GM19438 (cell line): ENCODE measurements at regions not wholly inside any gene's neighbourhood (a gene's known extent, or its start where the extent isn't known, plus 50 kb on each side); places are given as distances from the start of the nearest gene placed in this dataset.

Experiments
- ATAC-seq: cut with Tn5 transposase; IDR thresholded peaks from one replicate; pipeline ENCODE4 v1.9.1; 2021; ENCODE audit warnings: low read depth; ENCODE audit not compliant: unreplicated experiment

DNA sequence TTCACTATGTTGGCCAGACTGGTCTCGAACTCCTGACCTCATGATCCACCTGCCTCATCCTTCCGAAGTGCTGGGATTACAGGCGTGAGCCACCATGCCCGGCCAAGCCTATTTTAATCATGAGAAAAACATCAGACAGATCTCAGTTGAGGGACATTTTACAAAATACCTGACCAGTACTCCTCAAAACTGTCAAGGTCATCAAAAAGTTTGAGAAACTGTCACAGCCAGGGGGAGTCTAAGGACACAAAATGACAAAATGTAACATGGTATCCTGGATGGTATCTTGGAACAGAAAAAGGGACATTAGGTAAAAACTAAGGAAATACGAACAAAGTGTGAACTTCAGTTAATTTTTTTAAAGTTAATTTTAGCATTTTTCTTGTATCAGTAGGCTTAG is 219.8 kb upstream of the PPP1R3A start:
- no peak for ATAC-seq

DNA sequence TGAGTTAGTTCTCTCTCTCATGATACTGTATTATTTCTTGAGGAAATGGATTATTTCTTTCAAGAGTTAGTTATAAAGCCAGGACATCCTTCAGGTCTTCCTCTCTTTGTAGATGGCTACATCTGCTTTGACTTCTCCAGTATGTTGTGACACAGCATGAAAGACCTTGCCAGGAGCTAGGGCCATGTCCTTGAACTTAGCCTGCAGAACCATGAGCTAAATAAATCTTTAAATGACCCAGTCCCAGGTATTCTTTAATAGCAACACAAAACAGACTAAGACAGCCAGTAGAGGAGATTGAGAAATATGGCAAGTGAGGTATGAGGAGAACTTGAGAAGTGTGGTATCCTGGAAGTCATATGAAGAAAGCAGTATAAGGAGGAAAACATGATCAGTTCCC is 214.9 kb upstream of the PPP1R3A start:
- ATAC-seq: no peak

DNA sequence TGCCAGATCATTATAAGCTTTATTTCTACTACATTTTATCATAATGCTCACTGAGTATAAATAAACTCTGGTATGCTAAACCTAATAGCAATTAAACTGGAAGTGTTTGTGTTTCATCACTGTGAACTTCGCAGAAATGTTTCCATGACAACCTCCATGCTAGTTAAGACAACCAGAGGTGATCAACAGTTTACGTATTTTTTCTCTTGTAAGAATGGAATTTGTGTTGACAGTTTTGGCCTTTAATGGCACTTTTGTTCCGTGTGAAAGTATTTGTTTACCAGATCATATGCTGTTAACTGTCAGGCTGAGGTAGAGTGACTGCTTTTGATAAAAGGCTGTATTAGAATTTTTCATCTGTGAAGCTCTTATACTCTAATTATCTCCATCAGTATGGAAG is 212.1 kb upstream of the PPP1R3A start:
- no peak for ATAC-seq

DNA sequence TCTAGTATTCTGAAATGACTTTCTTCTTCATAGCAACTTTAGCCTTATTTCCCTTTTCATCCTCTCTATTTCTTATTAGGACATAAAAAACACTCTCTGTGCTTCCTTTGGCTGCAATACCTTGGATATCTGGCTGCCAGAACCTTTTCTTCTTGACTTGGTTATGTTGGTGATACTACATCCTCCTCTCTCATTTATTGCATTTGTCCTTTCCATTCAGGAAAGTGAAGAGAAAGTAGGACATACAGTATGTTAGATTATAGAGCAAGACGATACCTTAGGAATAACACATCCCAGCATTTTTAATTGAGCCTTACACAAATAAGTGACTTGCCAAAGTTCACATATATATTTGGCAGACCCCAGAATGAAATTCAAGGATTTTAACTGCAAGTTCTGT is 210.1 kb upstream of the PPP1R3A start:
- no peak for ATAC-seq

DNA sequence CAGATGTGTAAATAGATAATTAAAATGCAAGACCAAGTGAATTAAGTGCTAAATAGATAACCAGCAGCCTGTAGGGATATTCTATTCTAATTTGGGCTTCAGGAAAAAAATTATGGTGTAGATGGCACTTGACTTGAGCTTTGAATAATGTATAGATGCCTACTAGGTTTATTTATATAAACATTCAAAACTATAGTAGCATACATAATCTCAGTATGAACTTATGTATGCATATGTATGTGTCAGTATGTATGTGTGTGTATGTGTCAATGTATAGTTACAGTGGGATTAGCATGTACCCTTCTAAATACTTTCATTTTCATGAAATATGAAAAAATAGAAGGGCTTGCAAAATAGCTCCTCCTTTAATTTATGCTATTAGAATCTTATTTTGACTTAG is 207.3 kb upstream of the PPP1R3A start:
- no peak for ATAC-seq

DNA sequence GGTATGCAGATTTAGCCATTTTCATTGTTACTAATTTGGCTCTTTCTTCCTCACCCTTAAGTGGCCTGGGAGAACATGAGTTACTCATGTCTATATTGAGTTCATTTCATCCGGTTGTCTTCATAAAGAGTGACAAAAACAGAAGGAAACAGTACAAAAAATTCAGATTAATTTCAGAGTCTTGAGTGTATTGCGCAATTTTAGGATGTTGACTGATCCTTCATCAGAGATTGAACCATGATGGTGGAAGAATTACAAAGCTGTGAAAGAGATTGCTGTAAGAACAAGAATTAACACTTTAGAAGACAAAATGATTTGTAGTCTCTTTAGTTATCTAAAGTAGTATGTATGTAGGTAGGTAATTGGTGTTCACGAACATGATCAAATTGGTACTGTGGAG is 194.0 kb upstream of the PPP1R3A start:
- no peak for ATAC-seq

DNA sequence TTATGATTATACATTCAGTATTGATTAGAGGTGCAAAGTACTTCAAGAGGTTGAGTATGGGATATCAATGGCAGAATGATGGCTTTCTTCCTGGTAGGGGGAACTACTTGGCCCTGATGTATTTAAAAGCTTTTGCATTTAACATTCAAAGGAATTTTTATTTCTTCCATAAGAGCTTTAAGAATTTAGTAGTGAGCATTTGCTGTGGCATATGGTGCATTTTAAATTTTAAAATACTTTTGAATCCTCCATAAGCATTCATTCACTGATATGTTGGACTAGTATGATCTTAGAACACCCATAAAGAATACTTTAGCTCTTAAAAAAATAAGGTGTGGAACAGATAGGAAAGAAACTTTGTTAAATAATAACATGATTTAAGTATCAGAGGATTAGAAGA is 191.9 kb upstream of the PPP1R3A start:
- ATAC-seq: no peak

DNA sequence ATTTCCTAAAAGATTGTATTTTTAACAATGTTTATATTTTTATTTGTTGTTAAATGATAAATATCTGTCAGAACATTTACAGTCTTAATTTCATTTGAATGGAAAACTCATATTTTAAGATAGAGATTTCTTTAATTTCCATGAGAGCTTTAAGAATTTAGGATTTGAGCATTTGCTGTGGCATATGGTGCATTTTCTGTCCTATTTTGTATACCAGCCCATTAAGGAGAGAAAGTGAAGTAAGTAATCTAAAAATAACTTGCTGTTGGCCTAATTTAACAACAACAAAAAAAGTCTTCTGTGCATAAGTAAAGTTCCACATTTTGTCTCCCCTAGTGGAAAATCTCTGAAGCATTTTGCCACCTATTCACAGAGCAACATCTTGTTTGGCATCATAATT is 190.9 kb upstream of the PPP1R3A start:
- no peak for ATAC-seq

DNA sequence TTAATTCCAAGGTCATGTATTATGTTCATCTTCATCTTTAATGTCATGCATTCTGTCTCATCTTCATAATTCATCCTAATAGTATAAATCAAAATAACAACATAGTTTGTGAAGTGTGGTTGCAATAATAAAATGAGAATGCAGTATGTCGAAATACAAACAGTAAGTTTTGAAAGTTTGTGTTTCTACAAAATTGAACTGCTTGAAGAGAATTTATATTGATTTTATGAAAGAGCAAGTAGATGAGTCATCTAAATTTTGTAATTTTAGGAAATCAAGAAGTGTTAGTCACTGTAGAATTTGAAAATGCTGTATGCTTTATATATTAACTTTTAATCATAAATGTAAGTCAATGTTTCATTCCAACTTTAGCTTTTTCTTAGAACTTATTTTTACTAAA is 190.5 kb upstream of the PPP1R3A start:
- no peak for ATAC-seq

DNA sequence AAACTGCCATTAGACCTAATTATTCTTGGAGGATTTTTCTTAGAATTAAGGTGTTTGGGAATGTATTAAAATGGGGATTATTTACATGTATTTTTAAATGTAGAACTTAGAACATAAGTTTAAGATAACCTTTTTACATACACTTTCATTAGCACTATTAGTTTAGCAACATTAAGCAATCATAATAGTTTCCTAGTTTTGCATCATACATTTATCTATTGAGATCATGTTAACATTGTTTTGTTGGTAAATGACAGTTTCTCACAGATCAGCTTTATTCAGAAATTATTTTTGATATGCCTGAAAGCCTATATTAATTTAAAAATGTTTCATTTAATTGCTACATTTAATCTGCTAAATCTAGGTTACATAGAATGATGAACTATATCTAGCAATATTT is 189.7 kb upstream of the PPP1R3A start:
- ATAC-seq: no peak

DNA sequence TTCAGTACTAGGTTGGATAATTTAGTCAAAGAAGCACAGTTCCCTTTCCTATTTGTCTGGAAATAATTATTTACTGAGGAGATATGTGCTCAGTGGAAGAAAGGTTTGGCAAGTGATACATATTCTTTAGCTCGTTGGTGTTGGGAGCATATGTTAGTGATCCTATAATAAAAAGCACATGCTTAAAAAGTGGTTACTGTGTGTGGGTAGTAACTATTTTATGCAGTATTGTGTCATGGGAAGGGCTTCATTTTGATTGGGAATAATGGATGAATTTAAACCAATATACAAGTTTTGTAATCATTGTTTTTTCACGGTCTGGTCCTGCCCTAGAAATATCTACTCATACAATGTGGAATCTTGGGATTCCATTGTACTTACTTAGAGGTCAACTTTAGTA is 188.7 kb upstream of the PPP1R3A start:
- no peak for ATAC-seq

DNA sequence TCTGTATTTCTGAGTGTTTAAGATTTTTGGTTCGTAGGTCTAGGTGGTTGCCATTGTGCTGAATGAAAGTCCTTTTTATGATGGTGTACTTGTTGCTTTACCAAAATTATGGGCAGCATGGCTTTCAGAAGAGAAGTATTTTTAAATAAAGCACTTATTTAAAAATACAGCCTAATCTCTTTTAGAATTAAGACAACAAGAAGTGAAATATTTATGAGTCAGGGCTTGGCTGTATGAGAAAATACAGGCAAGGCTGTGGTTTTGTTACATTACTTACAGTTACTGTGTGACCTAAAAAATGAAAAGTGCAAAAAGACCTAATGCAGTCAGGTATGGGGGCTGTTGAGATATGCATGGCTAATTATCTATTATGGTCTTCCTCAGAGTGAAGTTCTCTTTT is 185.2 kb upstream of the PPP1R3A start:
- no peak for ATAC-seq

DNA sequence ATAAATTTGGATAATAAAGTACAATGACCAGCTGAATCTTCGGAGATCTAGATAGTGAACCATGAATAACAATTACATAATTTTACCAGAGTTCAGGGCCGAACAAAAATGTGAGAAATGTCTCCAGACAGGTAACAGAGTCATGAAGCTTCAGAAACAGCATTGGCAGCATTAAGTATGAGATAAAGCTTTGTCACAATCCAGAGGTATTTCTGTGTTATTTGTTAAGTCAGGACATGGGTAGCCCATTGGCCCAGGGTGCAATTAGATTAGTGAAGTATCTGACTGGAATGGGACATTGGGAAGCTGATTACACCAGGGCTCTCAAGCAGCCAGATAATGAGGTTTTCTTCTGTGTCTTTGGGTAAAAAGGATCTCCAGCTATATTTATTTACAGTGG is 184.2 kb upstream of the PPP1R3A start:
- no peak for ATAC-seq

DNA sequence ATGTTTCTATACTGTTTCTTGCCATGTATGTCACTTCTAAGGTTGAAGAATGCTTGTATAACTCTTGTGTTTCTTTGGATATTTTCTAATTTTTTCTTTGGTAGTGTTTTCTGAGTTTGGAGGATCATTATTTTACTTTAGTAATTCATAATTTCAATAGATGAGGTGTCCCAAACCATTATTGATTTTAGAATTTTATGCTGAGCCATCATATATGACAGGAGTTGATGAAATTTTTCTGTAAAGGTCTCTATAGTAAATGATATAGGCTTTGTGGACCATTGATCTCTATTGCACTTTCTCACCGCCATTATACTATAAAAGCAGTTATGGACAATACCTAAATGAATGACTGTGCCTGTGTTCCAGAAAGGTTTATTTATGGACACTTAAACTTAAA is 183.3 kb upstream of the PPP1R3A start:
- no peak for ATAC-seq

DNA sequence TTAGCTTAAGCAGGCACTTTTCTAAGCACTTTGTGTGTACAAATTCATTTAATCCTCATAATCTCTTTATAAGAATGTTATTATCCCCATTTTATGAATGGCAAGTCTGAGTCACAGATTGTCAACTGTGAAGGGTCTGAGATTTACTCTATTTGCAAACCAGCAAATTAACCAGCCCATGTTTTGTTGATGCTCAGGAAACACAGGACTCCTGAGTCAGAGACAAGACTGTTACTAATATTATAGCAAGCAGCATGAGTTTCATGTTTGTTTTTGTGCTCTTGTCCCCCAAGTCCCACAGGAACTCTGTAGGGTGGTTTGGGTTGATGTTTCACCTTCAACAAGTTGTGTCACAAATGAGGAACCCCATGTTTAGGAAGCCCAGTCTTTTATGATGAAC is 182.0 kb upstream of the PPP1R3A start:
- no peak for ATAC-seq

DNA sequence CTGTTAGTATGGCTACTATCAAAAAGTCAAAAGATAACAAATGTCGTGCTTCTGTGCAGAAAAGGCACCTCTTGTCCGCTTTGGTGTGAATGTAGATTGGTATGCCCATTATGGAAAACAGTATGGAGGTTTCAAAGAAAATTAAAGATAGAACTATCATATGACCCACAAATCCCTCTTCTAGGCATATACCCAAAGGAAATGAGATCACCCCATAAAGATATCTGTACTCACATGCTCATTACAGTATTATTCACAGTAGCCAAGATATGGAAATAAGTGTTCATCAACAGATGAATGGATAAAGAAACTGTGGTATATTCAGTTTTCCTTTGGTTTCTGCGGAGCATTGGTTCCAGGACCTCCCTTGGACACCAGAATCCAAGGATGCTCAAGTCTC is 180.5 kb upstream of the PPP1R3A start:
- ATAC-seq: no peak

DNA sequence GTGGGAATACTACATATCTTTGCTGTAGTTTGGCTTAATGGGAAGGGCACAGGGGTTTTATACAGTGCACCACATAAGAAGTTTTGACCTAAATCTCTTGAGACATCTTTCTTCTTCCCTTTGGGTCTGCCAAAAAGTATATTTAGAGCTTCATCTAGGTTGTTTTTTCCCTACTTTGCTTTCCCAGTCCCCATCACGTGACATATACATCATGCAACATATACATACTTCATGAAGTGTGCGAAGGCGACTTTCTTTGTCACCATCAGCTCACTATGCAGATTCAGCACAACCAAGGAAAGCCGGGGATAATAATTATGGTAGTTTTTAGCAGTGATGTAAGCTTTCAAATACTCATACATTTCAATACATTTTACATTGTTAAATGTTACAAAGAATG is 177.1 kb upstream of the PPP1R3A start:
- no peak for ATAC-seq

DNA sequence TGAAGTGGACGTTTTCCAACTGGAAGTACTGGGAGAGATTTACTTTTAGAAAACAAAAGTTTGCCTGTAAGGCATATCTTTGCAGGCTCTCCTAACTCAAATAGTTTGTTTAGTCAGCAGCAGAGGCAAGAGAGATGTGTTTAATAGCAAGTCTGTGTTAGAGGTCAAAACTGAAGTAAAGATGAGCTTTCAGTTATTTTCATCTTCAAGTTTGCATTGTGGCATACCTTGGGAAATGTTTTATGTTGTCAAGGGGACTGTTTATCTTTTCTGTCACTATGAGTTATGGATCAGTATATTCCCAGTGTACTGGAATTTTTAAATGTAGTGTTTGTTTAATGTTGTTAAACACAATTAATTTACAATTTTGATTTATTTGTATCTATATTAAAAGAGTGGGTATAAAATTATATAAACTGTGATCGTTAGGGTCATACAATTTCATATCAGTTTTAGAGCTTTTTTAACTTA is 169.7 kb upstream of the PPP1R3A start:
- no peak for ATAC-seq

DNA sequence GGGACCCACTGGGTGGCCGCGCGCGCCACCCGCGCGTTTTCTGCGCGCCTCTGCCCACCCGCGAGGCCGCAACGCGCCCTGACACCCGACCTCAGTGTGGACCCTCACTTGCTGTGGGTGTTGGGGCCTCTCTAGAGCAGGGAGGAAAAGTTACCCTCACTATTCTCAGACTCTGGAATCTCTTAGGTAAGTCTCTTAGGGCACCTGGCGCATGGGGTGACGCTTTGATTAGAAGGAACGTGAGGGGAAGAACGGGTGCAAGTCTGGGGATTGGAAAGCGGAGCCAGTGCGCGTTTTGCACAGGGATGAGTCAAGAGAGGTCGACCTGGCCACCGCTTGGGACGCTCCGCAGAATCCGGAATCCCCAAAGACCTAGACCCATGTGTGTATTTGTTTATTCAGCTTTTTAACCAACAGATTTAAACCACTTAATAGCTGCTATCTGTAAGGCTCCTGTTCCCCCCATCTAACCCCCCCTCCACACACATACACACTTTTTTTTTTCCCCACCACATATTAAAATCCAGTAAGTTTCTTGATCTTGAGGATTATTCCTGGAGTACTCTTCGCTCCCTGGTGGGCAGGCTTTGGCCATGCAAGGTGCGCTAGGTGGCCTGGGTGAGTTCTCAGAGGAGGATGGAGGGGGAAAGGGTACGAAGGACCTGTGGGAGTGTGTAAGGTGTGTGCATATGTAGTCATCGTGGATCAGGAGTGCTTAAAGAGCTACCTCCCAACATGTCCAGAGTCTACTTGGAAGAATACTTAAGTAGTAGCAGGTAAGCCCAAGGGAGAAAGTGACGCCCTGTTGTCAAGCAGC is 169.1 kb upstream of the PPP1R3A start:
- ATAC-seq: no peak

DNA sequence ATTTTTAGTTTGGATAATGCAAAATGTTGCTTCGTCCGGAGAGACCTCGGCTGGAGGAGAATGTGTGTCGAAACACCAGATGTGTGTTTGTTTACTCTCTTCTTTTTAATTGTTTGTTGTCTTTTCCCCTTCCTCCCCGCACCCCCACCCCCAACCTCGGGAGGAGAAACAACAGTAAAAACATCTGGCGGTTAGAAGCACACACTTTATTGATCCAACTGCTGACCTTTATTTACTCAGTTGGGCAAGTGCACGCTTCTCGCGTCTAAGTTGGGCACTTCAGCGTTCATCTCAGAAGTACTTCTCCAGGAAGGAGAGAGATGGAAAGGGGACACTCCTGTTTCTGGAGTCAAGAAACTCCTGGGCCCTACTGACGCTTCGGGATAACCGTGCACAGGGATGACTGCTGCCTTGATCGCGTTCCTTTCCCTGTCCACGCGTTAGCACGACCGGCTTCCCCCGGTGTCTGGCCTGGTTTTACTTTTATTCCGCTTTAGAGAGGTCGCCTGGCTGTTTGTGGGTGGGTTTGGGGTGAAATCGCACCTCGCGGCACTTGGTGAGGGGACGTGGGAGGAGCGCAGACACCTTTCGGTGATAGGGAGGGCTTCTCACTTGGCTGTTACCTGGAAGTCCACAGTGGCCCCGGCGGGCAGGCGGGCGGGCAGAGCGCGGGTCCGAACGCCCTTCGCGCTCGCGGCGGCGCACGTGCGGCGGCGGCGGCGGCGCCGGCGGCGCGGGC is 168.3 kb upstream of the PPP1R3A start:
- ATAC-seq: no peak

DNA sequence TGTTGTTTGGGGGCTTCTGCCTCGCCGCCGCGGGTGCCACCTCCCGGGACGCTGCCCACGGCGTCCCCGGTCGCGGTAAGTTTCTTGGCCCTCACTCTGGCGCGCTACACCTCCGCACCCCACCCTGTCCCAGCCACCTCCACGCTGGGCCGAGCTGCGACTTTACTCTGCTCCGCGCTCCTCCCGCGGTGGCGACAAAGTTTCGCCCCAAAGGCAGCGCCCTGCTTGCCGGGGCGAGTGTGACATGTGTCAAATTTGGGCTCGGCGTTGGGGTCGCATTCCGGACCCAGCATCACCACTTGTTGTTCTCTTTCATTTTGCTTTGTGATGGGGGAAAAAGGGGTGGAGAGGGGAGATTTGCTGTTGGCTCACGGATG is 167.7 kb upstream of the PPP1R3A start:
- ATAC-seq: no peak
